BJ (cell line): ENCODE measurements at regions not wholly inside any gene's neighbourhood (a gene's known extent, or its start where the extent isn't known, plus 50 kb on each side); places are given as distances from the start of the nearest gene placed in this dataset.

Source experiments
- CTCF ChIA-PET: fragments of 350-600 bp; formaldehyde crosslinking; extraction: SDS; loops from one replicate; lab custom pipeline; 2021; ENCODE audit warnings: antibody characterized with exemption, inconsistent platforms; lab: Yijun Ruan, JAX
- POLR2A ChIA-PET: fragments of 300-600 bp; sonication (Branson Sonifier 250); formaldehyde crosslinking; extraction: SDS; loops from one replicate; lab custom pipeline; 2021; ENCODE audit warnings: antibody characterized with exemption; lab: Charles Lee
- DNase-seq: peaks from one replicate; pipeline ENCODE4 v3.0.0-alpha.2; 2011; ENCODE audit warnings: low read depth
- H3K27me3 ChIP-seq: 2 replicates; pipeline ENCODE4 v1.6.0; 2011; ENCODE audit warnings: low read length; ENCODE audit not compliant: control insufficient read depth, insufficient read depth
- H3K36me3 ChIP-seq: 2 replicates; pipeline ENCODE4 v1.5.1; 2011; ENCODE audit warnings: low read length; ENCODE audit not compliant: control insufficient read depth, insufficient read depth
- H3K4me3 ChIP-seq: 2 replicates; pipeline ENCODE4 v1.5.1; 2011; ENCODE audit warnings: low read depth, mild to moderate bottlenecking, control low read depth, low read length
- TF ChIP-seq, protein P1 (sequence below): IDR thresholded peaks from 2 replicates; pipeline ENCODE4 v1.5.1; 2011; ENCODE audit warnings: low read depth, mild to moderate bottlenecking, control low read depth, inconsistent platforms, low read length, moderate library complexity; ENCODE audit not compliant: insufficient read depth

DNA sequence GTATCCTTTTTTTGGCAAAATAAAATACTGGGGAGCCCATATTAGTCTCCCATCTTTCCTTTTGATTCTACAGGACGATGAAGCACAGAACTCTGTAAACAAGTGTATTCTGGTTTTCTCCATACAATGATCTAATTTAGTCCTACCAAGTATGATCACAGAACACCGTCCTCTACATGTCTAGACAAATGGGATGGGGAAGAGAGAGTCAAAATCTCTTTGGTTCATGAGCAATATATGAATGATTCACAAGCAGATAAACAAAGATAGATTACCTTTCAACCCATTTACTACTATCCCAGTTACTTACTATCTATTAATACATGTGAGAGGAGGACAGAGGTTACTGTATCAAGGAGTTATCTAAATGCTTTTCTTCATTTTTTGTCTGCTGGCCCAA, 352.4 kb upstream of the ACVR2A start:
- POLR2A ChIA-PET, result no interaction called here
- TF ChIP-seq, protein P1, sequence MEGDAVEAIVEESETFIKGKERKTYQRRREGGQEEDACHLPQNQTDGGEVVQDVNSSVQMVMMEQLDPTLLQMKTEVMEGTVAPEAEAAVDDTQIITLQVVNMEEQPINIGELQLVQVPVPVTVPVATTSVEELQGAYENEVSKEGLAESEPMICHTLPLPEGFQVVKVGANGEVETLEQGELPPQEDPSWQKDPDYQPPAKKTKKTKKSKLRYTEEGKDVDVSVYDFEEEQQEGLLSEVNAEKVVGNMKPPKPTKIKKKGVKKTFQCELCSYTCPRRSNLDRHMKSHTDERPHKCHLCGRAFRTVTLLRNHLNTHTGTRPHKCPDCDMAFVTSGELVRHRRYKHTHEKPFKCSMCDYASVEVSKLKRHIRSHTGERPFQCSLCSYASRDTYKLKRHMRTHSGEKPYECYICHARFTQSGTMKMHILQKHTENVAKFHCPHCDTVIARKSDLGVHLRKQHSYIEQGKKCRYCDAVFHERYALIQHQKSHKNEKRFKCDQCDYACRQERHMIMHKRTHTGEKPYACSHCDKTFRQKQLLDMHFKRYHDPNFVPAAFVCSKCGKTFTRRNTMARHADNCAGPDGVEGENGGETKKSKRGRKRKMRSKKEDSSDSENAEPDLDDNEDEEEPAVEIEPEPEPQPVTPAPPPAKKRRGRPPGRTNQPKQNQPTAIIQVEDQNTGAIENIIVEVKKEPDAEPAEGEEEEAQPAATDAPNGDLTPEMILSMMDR, result no peak
- CTCF ChIA-PET, result no interaction called here

DNA sequence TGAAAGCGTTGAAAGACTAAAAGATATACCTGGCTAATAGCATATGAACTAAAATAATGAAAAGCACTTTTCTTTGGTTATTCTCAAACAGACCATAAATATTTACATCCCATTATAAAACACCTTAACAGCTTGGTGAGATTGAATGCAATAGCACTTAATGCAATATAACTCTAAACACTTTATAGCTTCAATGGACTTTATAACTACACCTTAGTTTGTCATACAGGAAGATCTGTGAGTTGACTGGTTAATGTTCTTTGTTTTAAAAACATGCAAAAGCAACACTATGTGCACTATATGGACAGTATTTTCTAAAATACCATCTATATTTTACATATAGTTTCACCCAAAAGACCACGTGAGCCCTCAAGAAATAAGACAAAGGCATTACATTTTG, 353.3 kb upstream of the ACVR2A start:
- TF ChIP-seq, protein P1, result no peak
- ChIA-PET CTCF (no interaction called here), POLR2A (no interaction called here)
- no peak for DNase-seq
- Histone ChIP-seq H3K36me3 (no peaks in the 10 kb centered on the region), H3K27me3 (no peaks in the 10 kb centered on the region), H3K4me3 (no peak overlapping the region)

More for the DNA sequence above, 352.4 kb upstream of the ACVR2A start:
- Histone ChIP-seq H3K36me3 (no peaks in the 10 kb centered on the region), H3K27me3 (no peaks in the 10 kb centered on the region), H3K4me3 (no peak overlapping the region)
- no peak for DNase-seq

DNA sequence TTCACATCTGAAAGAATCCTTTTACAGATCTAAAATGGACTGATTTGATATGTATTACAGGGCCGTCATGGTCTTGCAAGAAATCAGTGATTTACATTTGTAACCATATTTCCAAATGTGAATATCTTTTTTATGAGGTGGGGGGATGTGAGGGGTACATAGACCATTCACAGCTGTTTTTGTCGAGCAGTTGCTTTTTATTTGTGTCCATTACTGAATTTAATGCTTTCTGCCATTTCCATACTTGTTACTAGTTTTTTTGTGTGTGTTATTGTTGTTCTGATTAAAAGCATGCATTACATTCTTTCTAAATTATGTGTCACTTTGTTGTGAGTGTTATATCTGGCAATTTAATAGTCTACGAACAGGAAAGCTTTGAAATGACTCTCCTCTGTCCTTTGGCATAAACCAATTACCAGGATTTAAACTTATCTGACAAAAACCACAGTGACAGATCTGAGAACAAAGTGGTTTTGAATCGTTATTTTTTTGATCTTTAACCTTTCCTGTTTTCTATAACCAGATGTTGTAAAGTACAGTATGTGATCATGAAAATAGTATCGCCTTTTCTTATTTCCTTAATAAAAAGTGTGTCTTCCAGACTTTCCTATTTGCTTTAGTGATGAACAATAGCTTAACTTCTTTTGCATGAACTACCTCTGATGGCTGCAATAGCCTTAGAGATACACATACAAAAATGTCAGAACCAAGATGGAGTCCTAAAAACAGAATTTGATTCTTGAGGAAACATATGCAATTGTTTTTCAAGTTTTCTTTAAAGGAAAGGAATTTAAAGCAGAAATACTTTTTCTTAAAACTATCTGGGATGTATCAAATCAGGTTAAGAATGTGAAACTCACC, 354.2 kb upstream of the ACVR2A start:
- CTCF ChIA-PET, result no interaction called here
- TF ChIP-seq, protein P1, result no peak
- Histone ChIP-seq H3K36me3 (no peaks in the 10 kb centered on the region), H3K4me3 (no peak overlapping the region), H3K27me3 (no peaks in the 10 kb centered on the region)
- no peak for DNase-seq
- POLR2A ChIA-PET, result no interaction called here

DNA sequence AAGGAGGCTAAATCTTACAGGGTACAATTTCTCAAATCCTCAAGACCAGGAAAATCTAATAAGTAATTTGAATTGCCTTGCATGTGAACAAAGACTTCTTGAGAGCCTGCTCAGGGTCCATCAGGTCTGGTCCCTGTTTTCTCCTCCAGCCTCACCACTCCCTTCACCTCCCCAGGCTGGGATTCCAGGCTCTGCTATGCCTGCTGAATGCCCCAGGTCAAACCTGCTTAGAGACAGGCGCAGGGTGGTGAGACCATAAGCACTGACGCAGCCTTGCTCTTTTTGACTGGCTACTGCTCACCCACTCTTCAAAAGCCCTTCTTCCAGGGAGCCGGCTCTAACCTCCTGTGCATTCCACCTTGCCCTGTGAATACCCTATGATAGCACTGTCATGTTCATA, 356.4 kb upstream of the ACVR2A start:
- Histone ChIP-seq H3K27me3 (no peaks in the 10 kb centered on the region), H3K4me3 (no peak overlapping the region), H3K36me3 (no peaks in the 10 kb centered on the region)
- CTCF ChIA-PET, result no interaction called here
- TF ChIP-seq, protein P1, result no peak
- DNase-seq, result no peak
- POLR2A ChIA-PET, result no interaction called here

DNA sequence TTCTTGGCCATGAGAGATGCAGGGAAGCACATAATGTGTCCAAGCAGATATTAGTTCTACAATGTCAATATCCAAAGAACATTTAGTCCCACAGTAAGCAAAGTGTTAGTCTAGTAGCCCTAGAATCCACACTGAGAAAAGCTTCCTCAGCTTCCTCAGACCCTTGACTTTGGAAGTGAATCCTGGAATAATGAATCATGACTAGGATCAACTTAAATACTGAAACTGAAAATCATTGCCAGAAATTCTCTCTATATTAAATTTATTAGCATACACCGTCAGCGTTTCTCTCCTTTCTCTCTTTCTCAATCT, 356.9 kb upstream of the ACVR2A start:
- DNase-seq, result no peak
- TF ChIP-seq, protein P1, result no peak
- Histone ChIP-seq H3K27me3 (no peaks in the 10 kb centered on the region), H3K36me3 (no peaks in the 10 kb centered on the region), H3K4me3 (no peak overlapping the region)
- ChIA-PET CTCF (no interaction called here), POLR2A (no interaction called here)
